ENCODE measurements at regions not wholly inside any gene's neighbourhood (a gene's known extent, or its start where the extent isn't known, plus 50 kb on each side); places are given as distances from the start of the nearest gene placed in this dataset.

GRCh38 chr2:175567435-175568061, 386.0 kb upstream of the ATP5MC3 start:
- TF ChIP-seq CTCF (IDR thresholded peaks at IDR 0.05; ENCODE audit: borderline replicate concordance, extremely low read depth, insufficient read depth), result no peak
- DNase-seq (no peak), FAIRE-seq (no peak)
- no peaks in the 10 kb centered on the region for H3K36me3 ChIP-seq (ENCODE audit: control insufficient read depth in 2 of 3, insufficient read depth in 3 of 3, low read length in 3 of 3)
- no peak overlapping the region for H3K9ac ChIP-seq (ENCODE audit: low read length in 3 of 3)
- no peaks in the 10 kb centered on the region for H3K27me3 ChIP-seq (ENCODE audit: control insufficient read depth, insufficient read depth, low read length)
- no peaks in the 10 kb centered on the region for H3K9me3 ChIP-seq (ENCODE audit: control insufficient read depth in 2 of 3, insufficient read depth in 1 of 3, low read length in 3 of 3)
- H3K27ac ChIP-seq (ENCODE audit: low read depth in 2 of 2, low read length in 2 of 2), result no peak overlapping the region
- H3K4me3 ChIP-seq (ENCODE audit: low read length in 3 of 3), result peak overlapping the region in 1 of 3 donors; percentile 22
- intact Hi-C loops (cut with DNase I), result no loop called here
- no peaks in the 10 kb centered on the region for H3K4me1 ChIP-seq (ENCODE audit: control insufficient read depth in 2 of 3, insufficient read depth in 2 of 3, low read depth in 1 of 3, low read length in 3 of 3)

GRCh38 chr2:175560521-175561169, 379.1 kb upstream of the ATP5MC3 start:
- Histone ChIP-seq H3K27me3 (ENCODE audit: control insufficient read depth, insufficient read depth, low read length) (no peaks in the 10 kb centered on the region), H3K36me3 (ENCODE audit: control insufficient read depth in 2 of 3, insufficient read depth in 3 of 3, low read length in 3 of 3) (no peaks in the 10 kb centered on the region), H3K9me3 (ENCODE audit: control insufficient read depth in 2 of 3, insufficient read depth in 1 of 3, low read length in 3 of 3) (no peaks in the 10 kb centered on the region), H3K27ac (ENCODE audit: low read depth in 2 of 2, low read length in 2 of 2) (no peak overlapping the region), H3K9ac (ENCODE audit: low read length in 3 of 3) (no peak overlapping the region), H3K4me1 (ENCODE audit: control insufficient read depth in 2 of 3, insufficient read depth in 2 of 3, low read depth in 1 of 3, low read length in 3 of 3) (no peaks in the 10 kb centered on the region), H3K4me3 (ENCODE audit: low read length in 3 of 3) (no peak overlapping the region)
- intact Hi-C loops (cut with DNase I), result no loop called here
- DNase-seq, result no peak
- no peak for FAIRE-seq
- TF ChIP-seq CTCF (IDR thresholded peaks at IDR 0.05; ENCODE audit: borderline replicate concordance, extremely low read depth, insufficient read depth), result no peak

GRCh38 chr2:175559613-175560012, 378.1 kb upstream of the ATP5MC3 start:
- H3K36me3 ChIP-seq (ENCODE audit: control insufficient read depth in 2 of 3, insufficient read depth in 3 of 3, low read length in 3 of 3), result no peaks in the 10 kb centered on the region
- H3K4me3 ChIP-seq (ENCODE audit: low read length in 3 of 3), result no peak overlapping the region
- H3K9ac ChIP-seq (ENCODE audit: low read length in 3 of 3), result no peak overlapping the region
- DNase-seq (no peak), FAIRE-seq (no peak)
- no peaks in the 10 kb centered on the region for H3K9me3 ChIP-seq (ENCODE audit: control insufficient read depth in 2 of 3, insufficient read depth in 1 of 3, low read length in 3 of 3)
- H3K4me1 ChIP-seq (ENCODE audit: control insufficient read depth in 2 of 3, insufficient read depth in 2 of 3, low read depth in 1 of 3, low read length in 3 of 3), result no peaks in the 10 kb centered on the region
- intact Hi-C loops (cut with DNase I), result no loop called here
- H3K27ac ChIP-seq (ENCODE audit: low read depth in 2 of 2, low read length in 2 of 2), result no peak overlapping the region
- no peak for TF ChIP-seq CTCF (IDR thresholded peaks at IDR 0.05; ENCODE audit: borderline replicate concordance, extremely low read depth, insufficient read depth)
- H3K27me3 ChIP-seq (ENCODE audit: control insufficient read depth, insufficient read depth, low read length), result no peaks in the 10 kb centered on the region

Measured in kidney (tissue), 13 donors.